HCEC 1CT (cell line): ENCODE measurements at regions not wholly inside any gene's neighbourhood (a gene's known extent, or its start where the extent isn't known, plus 50 kb on each side); places are given as distances from the start of the nearest gene placed in this dataset.
A peak's percentile ranks its signal among the peaks of the same experiment; 100 is the strongest.
"Not testable (repeated sequence)": the region's sequence is repeated elsewhere in the genome, so short reads cannot be mapped to it uniquely, and the experiment has no call there.

Source experiments
- DNase-seq: peaks from one replicate; pipeline ENCODE4 v3.0.0-alpha.2; 2017

DNA sequence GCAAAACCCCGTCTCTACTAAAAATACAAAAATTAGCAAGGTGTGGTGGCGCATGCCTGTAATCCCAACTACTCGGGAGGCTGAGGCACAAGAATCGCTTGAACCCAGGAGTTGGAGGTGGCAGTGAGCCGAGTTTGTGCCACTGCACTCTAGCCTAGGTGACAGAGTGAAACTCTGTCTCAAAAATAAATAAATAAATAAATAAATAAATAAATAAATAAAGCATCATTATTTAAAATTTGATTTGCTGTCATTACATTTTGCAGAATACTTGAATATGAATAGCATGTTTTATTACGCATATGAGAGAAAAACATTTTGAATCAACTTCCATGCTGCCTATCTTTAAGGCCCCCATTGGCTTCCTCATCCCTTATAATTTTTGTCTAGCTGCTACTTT, 53.4 kb upstream of the MED14 start:
- DNase-seq, result not testable (repeated sequence)

DNA sequence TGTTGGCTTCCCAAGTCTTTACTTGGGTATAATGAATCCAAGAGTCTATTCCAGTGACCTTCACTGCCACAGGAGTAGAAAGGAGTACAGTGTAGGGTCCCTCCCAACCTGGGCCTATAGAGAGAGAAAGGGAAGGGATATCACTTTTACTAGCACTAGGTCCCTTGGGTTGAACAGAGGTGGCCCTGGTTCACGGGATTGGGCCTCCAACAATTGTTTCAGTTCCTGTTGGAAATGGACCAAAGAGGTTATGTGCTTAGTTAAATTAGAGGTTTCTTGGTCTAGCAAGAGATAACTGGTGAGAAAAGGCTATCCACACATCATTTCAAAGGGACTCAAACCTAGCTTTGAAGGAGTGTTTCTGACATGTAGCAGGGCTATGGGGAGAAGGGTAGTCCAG, 57.1 kb upstream of the MED14 start:
- DNase-seq, result no peak

DNA sequence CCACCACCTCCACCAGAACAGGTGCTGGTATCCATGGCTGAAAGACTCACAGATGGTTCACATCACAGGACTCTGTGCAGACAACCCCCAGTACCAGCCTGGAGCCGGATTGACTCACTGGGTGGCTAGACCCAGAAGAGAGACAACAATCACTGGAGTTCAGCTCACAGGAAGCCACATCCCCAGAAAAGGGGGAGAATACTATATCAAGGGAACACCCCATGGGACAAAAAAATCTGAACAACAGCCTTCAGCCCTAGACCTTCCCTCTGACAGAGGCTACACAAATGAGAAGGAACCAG, 59.4 kb upstream of the MED14 start:
- DNase-seq, result not testable (repeated sequence)

DNA sequence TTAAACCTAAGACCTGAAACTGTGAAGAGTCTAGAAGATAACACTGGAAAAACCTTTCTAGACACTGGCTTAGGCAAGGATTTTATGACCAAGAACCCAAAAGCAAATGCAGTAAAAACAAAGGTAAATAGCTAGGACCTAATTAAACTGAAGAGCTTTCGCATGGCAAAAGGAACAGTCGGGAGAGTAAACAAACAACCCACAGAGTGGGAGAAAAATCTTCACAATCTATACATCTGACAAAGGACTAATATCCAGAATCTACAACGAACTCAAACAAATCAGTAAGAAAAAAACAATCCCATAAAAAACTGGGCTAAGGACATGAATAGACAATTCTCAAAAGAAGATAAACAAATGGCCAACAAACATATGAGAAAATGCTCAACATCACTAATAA, 64.4 kb upstream of the MED14 start:
- DNase-seq, result not testable (repeated sequence)

DNA sequence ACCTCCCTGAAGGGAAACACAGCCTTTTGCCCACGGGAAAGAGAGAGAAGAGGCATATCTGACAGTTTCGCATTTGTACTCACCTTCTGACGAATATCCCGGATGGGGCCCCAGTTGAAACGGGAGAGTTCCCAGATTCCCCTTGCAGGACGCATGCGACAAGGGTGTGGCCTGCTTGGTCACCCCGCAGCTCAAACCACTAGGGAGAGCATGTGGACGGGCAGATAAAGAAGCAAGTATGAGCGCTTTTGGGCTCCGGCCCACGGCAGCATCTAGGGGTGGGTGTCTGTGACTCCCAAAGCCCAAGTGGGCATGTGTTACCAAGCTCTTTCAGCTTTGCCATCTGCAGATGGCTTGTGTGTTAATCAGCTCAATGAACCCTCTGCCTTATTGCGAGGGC, 70.1 kb upstream of the MED14 start:
- DNase-seq, result no peak

DNA sequence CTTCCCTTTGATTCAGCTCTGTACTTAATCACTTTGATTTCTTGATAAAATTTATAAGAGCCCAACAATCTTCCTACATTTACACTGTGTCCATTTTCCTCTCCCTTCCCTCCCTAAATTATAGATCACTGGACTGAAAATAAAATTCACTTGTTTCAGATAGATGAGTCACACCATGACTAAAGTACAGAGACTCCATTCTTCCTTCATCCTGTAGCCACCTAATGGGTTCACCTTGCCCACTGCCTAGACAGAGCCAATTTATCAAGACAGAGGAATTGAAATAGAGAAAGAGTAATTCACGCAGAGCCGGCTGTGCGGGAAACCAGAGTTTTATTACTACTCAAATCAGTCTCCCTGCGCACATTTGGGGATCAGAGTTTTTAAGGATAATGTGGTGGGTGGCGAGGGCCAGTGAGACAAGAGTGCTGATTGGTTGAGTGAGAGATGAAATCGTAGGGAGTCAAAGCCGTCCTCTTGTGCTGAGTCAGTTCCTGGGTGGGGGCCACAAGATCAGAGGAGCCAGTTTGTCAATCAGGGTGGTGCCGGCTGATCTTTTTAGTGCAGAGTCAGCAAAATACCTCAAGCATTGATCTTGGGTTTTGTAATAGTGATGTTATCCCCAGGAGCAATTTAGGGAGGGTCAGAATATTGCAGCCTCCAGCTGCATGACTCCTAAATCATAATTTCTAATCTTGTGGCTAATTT, 71.3 kb upstream of the MED14 start:
- no peak for DNase-seq

DNA sequence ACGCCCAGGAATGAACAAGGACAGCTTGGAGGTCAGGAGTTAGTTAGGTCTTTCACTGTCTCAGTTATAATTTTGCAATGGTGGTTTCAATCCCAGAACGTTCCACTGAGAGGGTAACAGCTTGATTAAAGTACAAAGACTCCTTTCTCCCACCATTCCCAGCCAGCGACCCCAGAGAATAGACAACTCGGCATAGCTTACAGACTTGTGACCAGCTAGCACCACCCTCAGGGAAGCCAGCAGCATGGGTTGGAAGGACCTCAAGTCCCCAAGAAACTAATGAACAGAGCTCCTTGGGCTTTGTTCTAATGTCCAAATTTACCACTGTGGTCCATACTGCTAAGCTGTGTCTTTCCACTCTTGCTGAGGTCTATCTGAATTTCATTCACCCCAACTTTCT, 72.0 kb upstream of the MED14 start:
- no peak for DNase-seq

DNA sequence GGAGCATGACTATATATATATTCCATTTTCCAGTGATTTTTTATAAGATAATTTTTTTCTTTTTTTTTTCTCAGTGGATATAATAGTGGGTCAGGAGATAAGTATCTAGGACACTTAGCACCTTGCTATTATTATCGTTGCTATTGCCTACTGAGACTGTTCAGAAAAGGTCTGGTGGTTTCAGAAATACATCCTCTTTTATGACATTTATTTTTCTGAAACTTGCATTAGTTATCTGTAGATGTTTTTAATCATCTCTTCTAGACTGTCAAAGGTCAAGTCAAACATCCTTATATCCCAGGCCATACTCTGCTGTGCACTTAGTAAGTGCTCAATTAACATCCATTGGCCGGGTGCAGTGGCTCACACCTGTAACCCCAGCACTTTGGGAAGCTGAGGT, 72.9 kb upstream of the MED14 start:
- DNase-seq, result no peak

DNA sequence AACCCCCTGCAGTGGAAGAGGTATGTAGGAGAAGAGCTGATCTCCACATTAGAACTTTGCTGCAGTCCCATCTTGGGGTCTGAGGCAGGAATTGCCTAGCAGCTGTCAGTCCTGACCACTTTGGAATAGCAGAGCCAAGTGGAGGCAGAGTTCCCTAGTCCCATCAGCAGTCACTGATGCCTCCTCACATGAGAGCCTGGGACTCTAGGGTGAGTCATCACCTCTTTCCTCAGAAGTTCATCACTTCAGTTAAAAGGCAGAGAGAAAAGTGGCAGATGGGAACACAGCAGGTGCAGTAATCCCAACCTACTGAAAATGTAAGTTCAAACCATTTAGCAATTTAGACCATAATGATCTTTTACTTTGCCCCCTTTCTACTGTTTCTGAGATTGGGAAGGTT, 73.9 kb upstream of the MED14 start:
- peak; percentile 6 for DNase-seq

DNA sequence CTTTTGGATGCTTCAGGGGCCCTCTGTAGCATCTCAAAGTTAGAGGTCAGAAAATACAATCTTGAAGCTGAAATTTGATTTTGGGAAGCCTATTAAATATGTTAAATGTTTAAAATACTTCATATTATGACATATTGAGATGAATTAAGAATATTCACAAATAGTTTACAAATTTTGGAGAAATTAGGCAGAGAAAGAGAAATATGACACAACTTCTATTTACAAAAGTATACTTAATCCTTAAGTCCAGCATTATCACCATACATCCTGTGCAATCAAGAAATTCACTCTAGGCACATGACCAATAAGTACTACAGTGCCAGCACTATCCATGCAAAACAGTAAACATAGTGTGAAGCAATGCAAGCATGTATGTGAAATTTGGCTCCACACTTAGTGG, 79.7 kb upstream of the MED14 start:
- not testable (repeated sequence) for DNase-seq

DNA sequence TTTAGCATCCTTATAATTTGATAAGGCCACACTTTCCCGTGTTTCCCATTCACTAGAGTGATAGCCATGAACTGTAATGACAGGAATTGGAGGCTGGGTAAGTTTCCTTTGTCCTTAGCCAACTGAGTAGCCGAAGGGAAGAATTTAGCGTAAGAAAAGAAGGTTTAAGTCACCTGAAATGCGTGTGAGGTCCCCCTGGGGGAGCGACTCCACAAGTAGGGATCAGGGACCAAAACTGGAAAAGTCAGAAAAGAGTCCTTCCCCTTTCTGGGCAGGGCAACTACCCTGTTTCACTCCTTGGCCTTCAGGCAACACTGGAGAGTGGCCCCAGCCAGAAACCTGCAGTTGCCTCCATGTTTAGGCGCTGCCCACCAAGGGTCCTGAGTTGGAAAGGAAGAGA, 81.6 kb upstream of the MED14 start:
- DNase-seq, result no peak

DNA sequence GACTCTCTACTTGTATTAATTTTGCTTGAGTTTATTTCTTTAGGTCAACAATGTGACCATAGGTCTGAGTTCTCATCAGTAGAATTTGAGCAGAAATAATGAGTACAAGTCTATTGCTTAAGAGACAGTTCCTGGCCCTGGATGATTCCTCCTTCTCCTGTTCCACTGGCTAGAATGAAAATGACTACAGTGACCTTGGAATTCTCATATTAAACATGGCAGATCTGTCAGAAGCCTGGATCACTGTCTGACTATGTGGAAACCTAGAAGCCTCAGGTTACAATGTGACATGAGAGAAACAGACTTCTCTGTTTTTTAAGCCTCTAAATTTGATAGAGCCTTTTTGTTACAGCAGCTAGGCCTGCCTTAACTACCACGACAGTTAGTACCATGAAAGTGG, 82.9 kb upstream of the MED14 start:
- no peak for DNase-seq

DNA sequence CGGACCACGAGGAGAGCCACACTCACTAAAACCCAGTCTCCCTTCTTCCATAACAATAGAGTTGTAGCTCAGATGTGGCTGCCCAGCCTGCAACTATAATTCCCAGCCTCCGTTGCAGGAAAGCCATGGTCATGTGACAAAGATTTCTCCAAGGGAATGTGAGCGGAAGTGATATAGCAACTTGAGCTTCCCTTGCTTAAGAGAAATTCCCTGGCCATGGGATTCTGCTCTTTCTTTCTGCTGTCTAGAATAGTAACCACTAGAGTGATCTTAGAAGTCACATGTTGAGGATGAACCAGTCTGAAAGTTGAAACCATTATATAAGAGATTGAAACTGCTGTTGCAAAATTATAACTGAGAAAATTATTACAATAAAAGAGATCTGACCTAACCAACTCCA, 86.4 kb upstream of the MED14 start:
- no peak for DNase-seq

DNA sequence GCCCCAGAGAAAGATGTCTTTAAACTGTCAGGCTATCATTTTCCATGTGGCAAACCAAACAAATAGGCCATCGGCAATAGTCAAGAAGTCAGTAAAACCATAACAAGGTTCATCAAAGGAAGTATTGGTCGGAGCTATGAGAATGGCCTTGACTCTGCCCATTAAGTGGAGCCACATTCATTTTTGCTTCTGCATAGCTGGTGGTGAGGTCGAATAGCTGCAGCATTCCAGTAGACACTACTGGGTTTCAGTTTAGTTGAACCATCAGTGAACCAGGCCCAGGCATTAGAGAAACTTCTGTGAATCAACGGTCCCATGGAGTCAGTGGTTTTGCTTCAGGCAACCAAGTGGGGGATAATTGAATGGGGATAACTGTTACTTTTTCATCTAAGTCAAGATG, 92.0 kb upstream of the MED14 start:
- no peak for DNase-seq

DNA sequence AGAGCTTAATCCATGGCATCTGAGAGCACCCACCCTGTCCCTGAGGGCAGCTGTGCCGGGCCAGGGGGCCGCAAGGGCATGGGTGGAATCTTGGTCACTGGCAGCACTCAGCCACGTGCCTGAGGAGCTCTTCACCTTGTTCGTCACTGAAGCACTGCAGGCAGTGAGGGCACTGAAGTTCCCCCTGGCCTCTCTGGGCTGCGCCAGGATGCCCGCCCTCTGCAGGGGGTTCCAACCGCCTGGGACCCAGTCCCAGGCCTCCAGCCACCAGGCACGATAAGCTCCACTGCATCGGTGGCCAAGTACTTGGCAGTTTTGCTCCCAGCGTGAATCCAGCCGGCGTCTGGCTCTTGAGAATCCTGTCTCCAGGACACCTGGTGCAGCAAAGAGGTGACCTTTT, 96.4 kb upstream of the MED14 start:
- no peak for DNase-seq

DNA sequence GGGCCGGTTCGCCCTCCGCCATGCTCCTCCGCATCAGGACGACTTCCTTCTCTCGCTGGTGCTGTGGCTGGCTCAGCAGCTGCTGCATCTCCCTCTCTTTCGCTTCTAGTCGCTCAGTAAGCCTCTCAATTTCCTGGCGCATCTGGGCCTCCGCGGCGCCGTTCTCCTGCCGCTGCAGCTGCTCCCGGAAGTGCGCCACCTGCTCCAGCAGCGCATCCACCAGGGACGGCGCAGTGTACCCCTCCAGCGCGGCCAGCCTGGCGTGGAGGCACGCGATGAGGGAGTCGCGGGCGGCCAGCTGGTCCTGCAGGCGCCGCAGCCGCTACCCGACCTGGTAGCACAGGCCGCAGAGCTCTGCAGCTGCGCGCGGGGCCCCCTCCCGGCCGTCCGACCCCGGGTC, 97.4 kb upstream of the MED14 start:
- DNase-seq, result no peak

DNA sequence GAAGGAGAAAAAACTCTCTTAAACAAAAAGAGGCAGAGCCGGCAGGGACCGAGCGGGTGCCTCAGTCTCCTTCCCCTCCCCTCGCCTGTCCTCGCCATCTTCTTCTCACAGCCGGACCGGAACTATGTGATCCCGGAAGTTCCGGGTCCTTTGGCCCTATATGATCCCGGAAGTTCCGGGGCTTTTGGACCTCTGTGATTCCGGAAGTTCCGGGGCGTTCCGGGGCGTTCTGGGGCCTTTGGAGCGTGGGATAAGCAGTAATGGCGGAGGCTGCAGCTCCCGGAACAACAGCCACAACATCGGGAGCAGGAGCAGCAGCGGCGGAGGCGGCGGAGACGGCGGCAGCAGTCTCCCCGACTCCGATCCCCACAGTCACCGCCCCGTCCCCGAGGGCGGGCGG, 98.9 kb upstream of the MED14 start:
- no peak for DNase-seq

DNA sequence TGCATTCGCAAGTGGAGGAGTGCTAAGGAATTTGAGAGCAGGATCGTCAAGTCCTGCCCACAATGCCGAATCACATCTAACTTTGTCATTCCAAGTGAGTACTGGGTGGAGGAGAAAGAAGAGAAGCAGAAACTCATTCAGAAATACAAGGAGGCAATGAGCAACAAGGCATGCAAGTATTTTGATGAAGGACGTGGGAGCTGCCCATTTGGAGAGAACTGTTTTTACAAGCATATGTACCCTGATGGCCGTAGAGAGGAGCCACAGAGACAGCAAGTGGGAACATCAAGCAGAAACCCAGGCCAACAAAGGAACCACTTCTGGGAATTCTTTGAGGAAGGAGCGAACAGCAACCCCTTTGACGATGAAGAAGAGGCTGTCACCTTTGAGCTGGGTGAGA, 100.2 kb upstream of the MED14 start:
- no peak for DNase-seq

DNA sequence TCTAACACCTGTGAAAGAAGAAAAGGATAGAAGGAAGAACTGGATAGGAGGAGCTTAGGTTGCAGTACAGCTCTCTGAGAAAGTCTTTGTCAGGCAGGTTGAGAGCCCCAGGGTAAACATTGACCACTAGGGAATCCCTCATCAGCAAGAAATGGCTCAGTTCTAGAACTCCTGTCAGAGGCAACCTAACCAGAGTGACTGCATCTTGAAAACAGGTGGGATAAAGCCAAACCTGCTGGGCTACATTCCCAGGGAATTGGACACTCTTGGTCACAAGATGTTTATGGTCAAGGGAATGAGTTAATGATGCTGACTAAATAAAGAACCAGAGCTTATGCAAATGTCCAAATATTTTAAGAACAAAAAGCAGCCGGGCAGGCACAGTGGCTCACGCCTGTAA, 108.3 kb upstream of the MED14 start:
- DNase-seq, result no peak

DNA sequence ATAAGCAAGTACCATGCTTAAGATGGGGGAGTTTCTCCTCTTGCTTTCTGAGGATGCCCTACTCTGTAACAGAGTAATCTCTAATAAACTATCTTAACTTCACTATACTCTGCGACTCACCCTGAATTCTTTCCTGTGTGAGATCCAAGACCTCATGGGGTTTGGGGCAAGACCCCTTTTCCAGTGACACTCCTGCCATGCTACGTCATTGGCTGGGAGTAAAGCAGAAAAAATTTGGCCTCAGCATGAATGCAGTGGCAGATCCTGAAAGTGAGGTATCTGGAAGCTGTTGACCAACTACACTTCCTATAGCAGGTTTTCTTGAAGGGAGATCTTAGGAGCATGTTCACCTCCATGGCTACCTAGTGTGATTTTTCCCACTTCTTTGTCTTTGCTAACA, 109.1 kb upstream of the MED14 start:
- DNase-seq, result peak; percentile 24

DNA sequence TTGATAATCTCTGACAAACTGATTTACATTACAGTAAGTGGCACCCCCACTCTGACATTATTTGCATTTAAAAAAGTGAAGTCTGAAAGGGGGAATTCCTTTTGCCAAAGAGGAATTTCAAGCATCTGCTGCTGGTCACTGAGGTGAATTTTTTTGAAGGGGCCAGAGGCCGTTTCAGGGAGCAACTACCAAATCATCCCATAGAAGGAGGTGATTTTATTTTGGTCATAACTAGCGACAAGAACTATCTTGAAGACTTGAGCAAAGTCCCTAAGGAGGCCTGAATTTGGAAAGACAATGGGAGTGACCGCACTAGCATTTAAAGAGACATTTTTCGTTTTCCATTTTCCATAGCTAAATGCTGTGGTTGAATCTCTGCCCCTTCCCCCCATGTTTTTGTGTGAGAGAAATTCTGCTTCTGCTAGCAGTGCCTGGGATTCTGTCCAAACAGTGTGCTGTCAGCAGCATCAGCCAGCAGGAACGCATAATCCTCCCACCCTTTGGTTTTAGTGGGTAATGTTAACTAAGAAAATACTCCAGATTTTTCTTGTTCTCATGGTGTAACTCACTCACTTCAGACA, 110.1 kb upstream of the MED14 start:
- DNase-seq, result peak; percentile 86

DNA sequence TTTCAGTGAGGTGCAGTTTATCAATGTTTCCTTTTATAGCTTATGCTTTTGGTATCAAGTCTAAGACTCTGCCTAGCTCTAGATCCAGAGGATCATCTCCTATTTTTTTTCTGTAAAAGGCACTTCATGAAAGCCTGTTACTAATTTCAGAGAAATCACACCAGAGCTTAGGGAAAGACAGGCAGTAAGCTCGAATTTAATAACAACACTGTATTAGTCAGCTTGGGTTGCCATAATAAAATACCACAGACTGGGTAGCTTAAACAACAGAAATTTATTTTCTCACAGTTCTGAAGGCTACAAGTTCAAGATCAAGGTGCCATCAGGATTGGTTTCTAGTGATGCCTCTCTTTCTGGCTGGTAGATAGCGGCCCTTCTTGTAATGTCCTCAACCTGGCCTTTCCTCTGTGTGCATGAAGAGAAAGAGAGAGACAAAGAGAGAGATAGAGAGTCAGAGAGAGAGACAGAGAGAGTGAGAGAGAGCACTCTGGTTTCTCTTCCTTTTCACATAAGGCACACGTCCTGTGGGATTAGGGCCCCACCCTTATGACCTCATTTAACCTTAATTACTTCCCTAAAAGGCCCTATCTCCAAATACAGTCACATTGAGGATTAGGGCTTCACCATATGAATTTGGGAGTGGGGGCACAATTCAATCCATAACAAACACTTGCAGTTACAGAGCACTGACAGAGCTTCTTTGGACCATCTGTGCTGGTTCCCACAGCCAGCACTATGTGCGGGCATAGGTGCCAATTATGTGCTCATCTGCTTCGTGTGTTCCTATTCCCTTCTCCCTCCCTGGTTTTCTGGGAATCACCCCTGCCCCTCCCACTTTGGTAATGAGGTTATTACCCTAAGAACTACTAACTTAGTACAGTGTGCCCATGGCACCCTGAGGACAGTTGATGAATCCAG, 114.8 kb upstream of the MED14 start:
- DNase-seq, result no peak

DNA sequence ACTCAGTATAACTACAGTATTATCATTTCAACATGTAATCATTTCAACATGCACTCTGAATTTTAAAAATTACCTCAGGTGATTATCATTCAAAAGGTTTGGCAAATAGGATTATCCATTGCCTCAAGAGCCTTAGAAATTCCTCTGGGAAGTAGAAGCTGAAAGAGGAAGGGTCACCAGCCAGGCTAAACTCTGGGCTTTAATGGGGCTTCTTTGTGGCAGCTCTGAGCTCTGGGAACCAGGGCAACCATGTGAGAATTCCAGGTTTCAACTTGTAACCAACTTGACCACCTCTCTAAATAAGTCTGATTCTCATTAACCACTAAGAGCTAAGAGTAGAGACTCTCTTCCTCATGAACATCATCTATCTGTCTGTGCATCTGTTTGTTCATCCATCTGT, 117.2 kb upstream of the MED14 start:
- DNase-seq, result no peak
